SHP77 (cell line): ENCODE measurements at regions not wholly inside any gene's neighbourhood (a gene's known extent, or its start where the extent isn't known, plus 50 kb on each side); places are given as distances from the start of the nearest gene placed in this dataset.

Experiments used
- DNase-seq, 2 experiments: peaks; one replicate each; lab custom pipeline; 2025; lab: John Stamatoyannopoulos, UW

- no peak for DNase-seq
Measured at GRCh38 chrX:6906608-6907007, 240.9 kb upstream of the STS start.

GRCh38 chrX:6904156-6904555 lies 243.4 kb upstream of the STS start:
- no peak for DNase-seq

- DNase-seq = no peak
Measured at GRCh38 chrX:6898371-6898770, 249.1 kb upstream of the STS start.

GRCh38 chrX:6891404-6891803 lies 256.1 kb upstream of the STS start:
- DNase-seq = no peak

GRCh38 chrX:6890544-6891261 lies 256.8 kb upstream of the STS start:
- DNase-seq = no peak

- DNase-seq = no peak
Measured at GRCh38 chrX:6885909-6886308, 261.6 kb upstream of the STS start.

- no peak for DNase-seq
Measured at GRCh38 chrX:6885396-6885795, 262.1 kb upstream of the STS start.

GRCh38 chrX:6861456-6861855 lies 286.1 kb upstream of the STS start:
- DNase-seq = no peak

- no peak for DNase-seq
Measured at GRCh38 chrX:6857749-6858148, 289.8 kb upstream of the STS start.

- DNase-seq = no peak
Measured at GRCh38 chrX:6856471-6856870, 291.0 kb upstream of the STS start.

- no peak for DNase-seq
Measured at GRCh38 chrX:6852869-6853268, 294.6 kb upstream of the STS start.

- no peak for DNase-seq
Measured at GRCh38 chrX:6852121-6852520, 295.4 kb upstream of the STS start.

- no peak for DNase-seq
Measured at GRCh38 chrX:6851140-6851539, 296.4 kb upstream of the STS start.

GRCh38 chrX:6849716-6850414 lies 297.6 kb upstream of the STS start:
- DNase-seq = no peak

GRCh38 chrX:6832619-6833018 lies 297.7 kb upstream of the VCX3A start:
- no peak for DNase-seq

- DNase-seq = no peak
Measured at GRCh38 chrX:6826856-6827255, 291.9 kb upstream of the VCX3A start.

- DNase-seq = no peak
Measured at GRCh38 chrX:6821730-6822129, 286.8 kb upstream of the VCX3A start.

GRCh38 chrX:6813836-6814370 lies 279.0 kb upstream of the VCX3A start:
- DNase-seq = no peak

GRCh38 chrX:6812087-6812486 lies 277.2 kb upstream of the VCX3A start:
- DNase-seq = no peak

GRCh38 chrX:6810776-6811175 lies 275.9 kb upstream of the VCX3A start:
- no peak for DNase-seq

GRCh38 chrX:6803607-6804006 lies 268.7 kb upstream of the VCX3A start:
- DNase-seq = no peak

GRCh38 chrX:6793000-6793399 lies 258.1 kb upstream of the VCX3A start:
- no peak for DNase-seq

- DNase-seq = no peak
Measured at GRCh38 chrX:6783912-6784311, 249.0 kb upstream of the VCX3A start.

- DNase-seq = no peak
Measured at GRCh38 chrX:6782831-6783230, 247.9 kb upstream of the VCX3A start.
